GM18861 (cell line): ENCODE measurements at regions not wholly inside any gene's neighbourhood (a gene's known extent, or its start where the extent isn't known, plus 50 kb on each side); places are given as distances from the start of the nearest gene placed in this dataset.

Source experiments
- ATAC-seq: cut with Tn5 transposase; IDR thresholded peaks from one replicate; pipeline ENCODE4 v1.9.1; 2021; ENCODE audit not compliant: unreplicated experiment

- no peak for ATAC-seq
Measured at GRCh38 chr6:132101535-132101934, 150.4 kb upstream of the CCN2 start.

DNA sequence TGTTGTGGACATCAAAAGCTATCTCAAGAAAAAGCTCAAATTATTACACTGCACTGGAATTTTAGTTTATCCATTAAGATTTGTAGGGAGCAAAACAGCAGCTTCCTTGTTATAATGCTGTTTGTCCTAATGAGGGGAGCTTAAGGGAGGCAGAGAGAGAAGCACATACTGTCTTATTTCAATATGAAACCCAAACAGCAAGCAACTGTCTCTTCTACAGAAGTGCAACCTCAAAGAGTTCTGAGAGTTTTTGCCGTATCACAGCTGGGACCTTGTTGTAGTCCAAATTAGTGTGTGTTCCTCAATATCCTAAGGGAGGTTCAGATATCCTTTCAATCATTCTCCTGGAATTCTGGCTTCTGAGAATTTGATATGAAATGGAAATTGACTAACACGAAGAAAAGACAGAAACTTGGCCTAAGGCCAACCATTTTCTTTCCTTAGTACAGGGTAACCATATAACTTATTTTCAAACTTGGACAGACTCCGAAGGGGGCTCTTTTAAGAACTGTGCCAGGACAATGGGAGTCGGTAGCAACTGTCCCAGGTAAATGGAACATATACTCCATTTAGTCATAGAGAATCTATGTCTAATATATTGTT, 149.3 kb upstream of the CCN2 start:
- no peak for ATAC-seq

GRCh38 chr6:132096996-132097395, 145.8 kb upstream of the CCN2 start:
- no peak for ATAC-seq

GRCh38 chr6:132096245-132096644, 145.1 kb upstream of the CCN2 start:
- ATAC-seq = no peak

DNA sequence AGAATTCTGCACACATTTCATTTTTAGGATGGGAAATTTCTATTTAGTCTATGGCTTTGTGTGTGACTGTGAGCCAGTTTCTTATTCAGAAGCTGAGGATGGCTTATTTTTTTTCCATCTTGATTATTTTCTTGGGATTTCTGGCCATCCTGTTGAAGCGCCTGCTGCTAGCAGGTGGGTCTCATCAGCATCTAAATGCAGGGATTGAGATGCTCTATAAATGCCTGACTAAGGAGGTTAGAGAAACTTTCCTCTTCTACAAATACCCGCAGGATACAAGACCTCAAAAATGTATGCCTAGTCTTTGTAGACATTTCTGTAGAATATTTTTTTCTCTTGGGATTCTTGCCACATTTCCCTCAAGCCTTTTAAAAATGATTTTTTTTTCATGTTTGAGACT, 138.0 kb upstream of the CCN2 start:
- no peak for ATAC-seq

DNA sequence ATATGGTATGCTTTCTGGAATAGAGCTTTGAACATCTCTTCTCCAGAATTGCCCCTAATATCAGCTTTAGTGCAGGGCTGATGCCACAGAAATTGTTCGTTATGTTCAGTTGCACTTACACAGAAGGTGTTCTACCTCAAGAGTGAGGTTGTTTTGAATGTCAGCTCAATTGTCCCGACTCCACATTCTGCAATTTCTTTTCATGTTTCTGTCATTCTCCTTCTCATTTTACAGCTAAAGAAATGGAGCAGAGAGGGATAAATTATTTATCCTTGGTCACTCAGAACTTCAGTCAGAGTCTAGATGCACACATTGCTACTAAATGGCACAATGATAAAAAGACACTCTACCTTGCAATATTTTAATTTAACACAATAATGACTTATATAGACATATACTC, 137.0 kb upstream of the CCN2 start:
- ATAC-seq = no peak

- ATAC-seq = no peak
Measured at GRCh38 chr6:132087391-132087790, 136.2 kb upstream of the CCN2 start.

DNA sequence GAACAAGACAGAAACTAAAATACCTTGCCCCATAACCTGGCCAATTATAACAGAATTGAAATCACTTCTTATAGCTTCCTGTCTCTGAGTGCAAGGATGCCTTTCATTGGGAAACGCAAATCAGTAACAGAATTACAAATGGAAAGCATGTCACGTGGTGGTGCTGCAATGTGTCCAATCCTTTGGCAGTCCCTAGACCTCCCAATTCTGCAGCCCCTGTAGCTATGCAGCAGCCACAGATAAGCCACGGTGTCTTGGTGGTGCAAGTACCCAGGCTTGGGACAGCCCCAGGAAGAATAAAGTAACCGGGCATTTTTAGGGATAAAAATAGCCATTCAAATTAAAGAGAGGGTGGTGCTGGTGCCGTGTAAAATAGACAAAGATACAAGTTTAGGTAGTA, 134.6 kb upstream of the CCN2 start:
- no peak for ATAC-seq

DNA sequence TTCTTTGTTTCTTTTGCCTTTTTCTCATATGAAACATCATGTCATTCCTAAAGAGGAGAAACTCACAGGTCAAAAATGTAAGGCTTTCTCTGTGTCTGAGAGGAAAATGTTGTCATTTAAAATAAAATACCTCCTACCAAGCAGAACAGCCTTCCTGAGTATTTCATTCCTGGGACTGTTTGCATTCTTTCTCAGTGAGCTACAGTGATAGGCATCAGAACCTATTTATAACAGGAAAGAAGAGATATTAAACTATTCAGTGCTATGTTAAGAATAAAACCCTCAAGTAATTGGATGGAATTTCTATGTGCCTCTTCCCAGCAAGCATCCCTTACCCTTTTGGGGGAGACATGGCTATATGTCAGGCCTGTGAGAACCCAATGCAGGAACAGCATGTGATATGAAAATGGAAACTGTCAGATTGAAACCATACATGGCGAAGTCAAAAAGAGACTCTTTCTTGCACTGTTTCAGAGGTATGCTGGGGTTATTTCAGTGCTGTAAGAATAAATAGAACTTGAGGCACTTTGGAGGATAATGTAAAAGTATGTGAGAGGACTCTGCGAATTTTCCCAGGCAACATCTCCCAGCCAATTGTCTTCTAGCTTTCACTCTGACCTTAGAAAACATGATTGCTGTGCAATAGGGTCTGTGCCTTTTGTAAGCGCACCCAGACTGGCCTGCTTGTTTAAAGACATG, 133.8 kb upstream of the CCN2 start:
- no peak for ATAC-seq

- no peak for ATAC-seq
Measured at GRCh38 chr6:132082421-132082820, 131.2 kb upstream of the CCN2 start.

GRCh38 chr6:132081338-132081737, 130.2 kb upstream of the CCN2 start:
- ATAC-seq = no peak

DNA sequence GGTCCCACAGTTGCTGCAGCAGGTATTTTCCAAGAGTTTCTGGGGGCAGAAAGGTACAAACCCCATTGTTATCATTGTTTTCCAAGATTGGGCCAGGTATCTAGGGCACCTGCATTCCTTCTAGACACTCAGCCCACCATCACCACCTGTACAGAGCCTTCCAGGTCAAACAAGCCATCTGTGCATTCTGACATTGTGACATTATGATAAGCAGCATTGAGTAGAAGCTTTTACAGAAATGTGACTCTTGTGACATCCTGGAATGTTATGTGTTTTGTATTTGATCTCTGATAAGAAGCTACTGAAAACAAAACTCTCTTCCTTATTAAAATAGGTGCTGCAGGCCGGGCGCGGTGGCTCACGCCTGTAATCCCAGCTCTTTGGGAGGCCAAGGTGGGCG, 128.1 kb upstream of the CCN2 start:
- no peak for ATAC-seq

- no peak for ATAC-seq
Measured at GRCh38 chr6:132076452-132076851, 125.3 kb upstream of the CCN2 start.

DNA sequence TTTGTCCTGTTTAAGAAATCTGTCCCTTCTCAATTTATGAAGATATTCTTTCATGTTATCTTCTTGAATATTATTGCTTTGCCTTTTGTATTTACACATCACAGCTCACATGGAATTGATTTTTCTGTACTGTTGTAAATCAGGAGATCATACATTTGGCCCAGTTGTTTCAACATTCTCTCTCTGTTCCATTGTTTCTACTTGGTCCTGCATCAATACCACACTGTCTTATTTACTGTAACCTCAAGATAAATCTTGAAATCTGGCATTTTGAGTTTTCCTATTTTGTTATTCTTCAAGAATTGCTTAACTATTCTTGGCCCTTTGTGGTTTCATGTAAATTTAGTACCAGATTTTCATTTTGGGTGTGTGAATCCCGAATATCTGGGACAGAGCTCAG, 121.7 kb upstream of the CCN2 start:
- ATAC-seq = no peak

- ATAC-seq = no peak
Measured at GRCh38 chr6:132072271-132072670, 121.1 kb upstream of the CCN2 start.

DNA sequence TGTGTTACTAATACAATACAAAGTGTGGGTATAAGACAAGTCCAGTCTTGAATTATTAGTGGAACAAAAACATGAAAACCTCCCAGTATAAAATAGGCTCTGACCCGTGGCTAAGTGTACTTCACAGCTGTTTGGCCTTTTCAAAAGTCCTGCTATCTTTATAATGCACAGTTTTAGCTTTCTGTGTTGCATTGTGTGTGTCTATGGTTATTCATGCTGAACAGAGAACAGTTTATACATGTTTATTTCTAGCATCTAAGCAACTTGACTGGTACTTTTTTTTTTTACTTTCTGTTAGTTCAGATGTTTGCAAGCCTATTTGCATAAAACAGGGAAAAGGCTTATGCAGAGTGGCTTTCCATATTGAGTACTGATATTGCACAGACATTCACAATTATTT, 119.2 kb upstream of the CCN2 start:
- no peak for ATAC-seq

- ATAC-seq = no peak
Measured at GRCh38 chr6:132068766-132069165, 117.6 kb upstream of the CCN2 start.

GRCh38 chr6:132067286-132067685, 116.1 kb upstream of the CCN2 start:
- no peak for ATAC-seq

- no peak for ATAC-seq
Measured at GRCh38 chr6:132065556-132065955, 114.4 kb upstream of the CCN2 start.

DNA sequence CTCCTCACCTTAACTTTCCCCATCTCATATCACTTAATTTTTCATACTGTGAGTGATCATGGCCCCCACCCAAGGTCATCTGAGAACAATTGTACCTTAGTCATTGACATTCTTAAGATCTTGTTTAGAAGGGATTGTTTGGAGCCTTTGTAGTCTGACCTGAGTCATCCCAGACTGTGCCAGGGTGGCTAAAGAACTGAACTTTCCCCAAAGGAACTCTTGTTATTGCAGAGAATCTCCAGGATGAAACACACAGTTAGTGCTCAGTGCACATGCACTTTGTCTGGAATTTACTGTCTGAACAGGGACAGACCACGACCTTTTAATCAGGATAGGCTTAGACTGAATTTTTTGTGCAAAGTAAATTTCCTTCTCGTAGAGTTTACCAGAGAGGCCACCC, 112.6 kb upstream of the CCN2 start:
- ATAC-seq = no peak

GRCh38 chr6:132063204-132063603, 112.0 kb upstream of the CCN2 start:
- no peak for ATAC-seq

GRCh38 chr6:132062626-132063025, 111.5 kb upstream of the CCN2 start:
- no peak for ATAC-seq

GRCh38 chr6:132061381-132061780, 110.2 kb upstream of the CCN2 start:
- no peak for ATAC-seq
